ENCODE measurements at regions not wholly inside any gene's neighbourhood (a gene's known extent, or its start where the extent isn't known, plus 50 kb on each side); places are given as distances from the start of the nearest gene placed in this dataset.

DNA sequence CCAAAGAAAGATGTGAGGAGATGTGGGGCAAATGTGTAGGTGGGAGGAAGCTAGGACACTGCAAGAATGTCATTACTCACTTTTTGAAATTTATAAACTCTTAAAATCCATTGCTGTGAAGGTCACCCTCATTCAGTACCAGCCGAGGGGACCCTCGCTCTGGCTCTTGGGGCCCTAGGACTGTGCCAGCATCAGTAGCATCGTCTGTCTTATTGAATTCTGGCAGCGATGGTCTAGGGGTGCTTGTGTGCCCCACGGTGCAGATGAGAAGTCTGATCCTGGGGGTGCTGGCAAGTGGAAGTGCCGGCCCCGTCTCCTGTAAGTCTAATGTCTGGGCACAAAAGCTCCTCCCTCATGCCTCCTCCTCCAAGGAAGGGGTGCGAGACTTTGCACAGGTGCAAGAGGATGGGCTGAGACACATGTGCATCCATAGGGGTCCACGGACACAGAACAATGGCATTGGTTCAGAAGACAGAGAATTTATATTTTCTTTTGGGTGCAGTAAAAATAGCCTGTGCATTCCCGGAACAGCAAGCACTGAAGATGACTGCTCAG is 266.7 kb upstream of the HDAC4 start:
- TF ChIP-seq CTCF (IDR thresholded peaks at IDR 0.05) (no peak), EP300 (IDR thresholded peaks at IDR 0.05) (no peak), POLR2AphosphoS5 (IDR thresholded peaks at IDR 0.05) (no peak)

Measured in stomach (tissue), 4 donors.